AG08396 (cell line): ENCODE measurements at regions not wholly inside any gene's neighbourhood (a gene's known extent, or its start where the extent isn't known, plus 50 kb on each side); places are given as distances from the start of the nearest gene placed in this dataset.
"Not testable (repeated sequence)": the region's sequence is repeated elsewhere in the genome, so short reads cannot be mapped to it uniquely, and the experiment has no call there.

ENCODE experiments used
- DNase-seq: peaks from one replicate; pipeline ENCODE4 v3.0.0; 2012; ENCODE audit warnings: low spot score, mixed read lengths

DNA sequence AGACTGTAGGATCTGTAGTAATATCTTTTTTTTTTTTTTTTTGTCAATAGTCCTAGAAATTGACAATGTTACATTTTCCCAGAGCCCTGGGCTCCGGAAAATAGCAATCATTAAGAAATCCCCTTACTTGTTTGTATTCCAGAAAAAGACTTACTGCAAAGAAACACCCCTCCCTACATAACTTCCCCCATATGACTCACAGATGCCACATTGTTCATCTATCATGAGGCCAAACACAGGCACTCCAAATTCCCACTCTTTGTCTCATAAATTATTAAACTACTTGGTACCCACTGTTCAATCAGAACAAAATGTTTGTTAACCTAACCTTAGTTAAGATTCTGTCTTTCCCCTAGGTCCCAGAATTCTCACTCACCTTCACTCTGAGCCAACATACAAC lies 53.5 kb downstream of the TEX51 start:
- no peak for DNase-seq

DNA sequence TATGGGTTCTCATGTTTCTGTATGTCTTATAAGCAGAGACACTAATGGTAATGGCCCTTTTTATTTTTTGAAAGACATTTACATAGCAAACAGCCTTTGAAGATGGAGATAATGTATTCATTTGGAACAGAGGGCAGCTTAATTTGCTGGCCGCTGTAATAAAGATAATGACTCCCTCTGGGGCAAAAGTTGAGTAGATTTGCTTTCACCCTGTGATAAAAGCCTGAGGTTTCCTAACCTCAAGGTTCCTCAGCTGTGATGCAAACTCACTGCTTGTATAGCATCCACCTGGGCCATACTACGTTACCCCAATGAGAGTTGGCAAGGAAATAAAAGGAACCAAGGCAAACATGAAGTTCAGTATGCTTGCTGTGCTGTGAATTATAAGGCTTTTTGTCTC lies 54.8 kb downstream of the TEX51 start:
- no peak for DNase-seq

- no peak for DNase-seq
Measured at GRCh38 chr2:126954831-126955230, 56.1 kb downstream of the TEX51 start.

- not testable (repeated sequence) for DNase-seq
Measured at GRCh38 chr2:126956773-126957172, 58.1 kb downstream of the TEX51 start.

DNA sequence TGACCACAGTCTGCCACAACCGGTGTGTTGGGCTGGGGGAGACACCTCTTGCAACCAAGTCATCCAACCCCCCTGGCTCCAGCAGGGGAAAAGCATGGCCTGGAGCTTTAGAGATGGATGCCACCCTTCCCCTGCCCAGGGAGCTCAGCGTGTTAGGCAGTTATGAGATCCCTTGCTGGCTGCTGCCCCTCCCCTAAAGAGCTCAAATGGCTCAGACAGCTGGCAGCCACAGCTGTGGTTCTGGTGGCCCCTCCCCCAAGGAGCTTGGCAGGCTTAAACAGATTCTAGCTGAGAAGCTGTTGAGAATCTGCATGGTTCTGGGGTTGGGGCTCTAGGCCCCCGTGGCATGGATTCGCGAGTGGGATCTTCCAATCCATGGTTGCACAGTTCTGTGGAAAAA lies 64.7 kb downstream of the TEX51 start:
- no peak for DNase-seq

GRCh38 chr2:126966601-126967000 lies 67.9 kb downstream of the TEX51 start:
- DNase-seq = no peak

DNA sequence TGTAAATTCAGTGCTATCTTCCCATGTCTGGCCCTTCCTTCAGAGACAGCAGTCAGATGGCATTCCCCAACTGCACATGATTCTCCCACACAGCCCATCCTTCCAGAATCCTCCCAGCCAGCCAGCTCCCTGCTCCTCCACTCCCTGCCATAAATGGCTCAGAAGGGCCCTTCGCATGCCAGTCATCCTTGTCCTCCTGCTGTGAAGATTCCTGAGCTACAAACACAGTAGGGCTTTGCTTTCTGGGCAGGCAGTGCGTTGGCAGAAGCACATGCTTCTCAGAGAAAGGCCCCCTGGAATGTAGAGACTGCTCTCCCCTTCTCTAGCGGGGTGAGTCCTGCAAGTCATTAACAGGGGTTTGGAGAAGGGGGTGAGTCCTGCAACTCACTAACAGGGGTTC lies 71.9 kb downstream of the TEX51 start:
- no peak for DNase-seq

- DNase-seq = no peak
Measured at GRCh38 chr2:126971162-126971480, 72.4 kb downstream of the TEX51 start.

- peak; percentile 89 for DNase-seq
Measured at GRCh38 chr2:126971481-126972278, 73.0 kb downstream of the TEX51 start.

DNA sequence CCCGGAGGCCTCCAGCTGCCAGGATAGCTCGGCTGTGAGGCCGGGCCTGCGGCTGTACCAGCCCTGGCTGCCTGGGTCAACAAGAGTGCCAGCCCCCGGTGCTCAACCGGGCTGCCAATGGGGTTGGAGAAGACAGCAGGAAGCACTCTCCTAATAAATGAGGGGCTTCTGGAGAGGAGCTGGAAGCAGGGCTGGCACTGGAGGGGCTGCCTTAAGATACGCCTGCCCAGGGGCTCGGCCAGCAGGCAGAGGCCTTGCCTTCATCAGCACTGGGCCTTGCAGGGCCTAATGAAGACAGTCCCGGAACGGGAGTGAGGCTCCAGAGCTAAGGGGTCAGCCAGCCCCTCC lies 73.6 kb downstream of the TEX51 start:
- DNase-seq = no peak

DNA sequence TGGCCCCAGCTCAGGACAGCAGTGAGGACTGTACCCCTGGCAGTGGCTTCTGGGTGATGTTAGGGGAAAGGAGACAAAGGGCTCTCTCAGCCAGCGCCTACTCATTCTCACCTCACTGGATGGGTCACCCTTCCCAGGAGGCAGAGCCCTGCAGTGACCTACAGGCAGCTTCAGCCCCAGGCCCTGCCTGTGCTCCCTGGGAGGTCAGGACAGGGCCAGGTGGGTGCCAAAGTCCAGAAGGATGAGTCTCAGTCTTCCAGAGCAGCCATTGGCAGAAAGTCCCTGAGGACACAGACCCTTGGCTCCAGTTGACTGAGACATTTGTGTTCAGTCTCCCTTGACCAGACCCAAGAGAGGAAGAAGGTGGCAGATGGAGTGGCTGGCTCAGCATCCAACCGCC lies 75.1 kb downstream of the TEX51 start:
- DNase-seq = no peak

GRCh38 chr2:126975671-126976655 lies 77.3 kb downstream of the TEX51 start:
- no peak for DNase-seq

DNA sequence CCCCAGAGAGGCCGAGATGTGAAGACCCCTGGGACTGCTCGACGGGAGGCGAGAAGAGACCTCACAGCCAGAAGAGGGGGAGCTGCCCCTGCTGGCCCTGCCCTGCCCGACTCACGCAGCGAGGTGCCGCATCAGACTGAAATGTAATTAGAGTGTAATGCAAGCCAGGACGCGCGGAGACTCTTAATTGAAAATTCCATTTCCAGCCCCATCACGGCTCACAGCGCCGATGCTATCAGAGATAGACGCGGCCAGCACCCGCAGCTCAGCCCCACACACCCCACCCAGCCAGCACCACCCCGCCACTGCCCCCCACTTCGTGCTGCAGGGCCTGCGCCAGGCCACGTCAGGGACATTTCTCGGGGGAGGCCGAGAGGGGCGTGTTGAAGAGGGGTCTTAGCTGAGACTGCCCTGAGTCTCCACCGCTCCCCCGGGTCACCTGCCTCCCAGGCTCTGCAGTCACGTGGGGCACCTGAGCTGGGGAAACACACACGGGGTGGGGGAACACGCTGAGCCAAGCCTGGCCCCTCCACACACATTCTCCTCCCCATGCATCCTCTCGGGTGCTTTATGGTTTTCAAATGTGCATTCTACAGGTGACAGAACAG lies 78.1 kb downstream of the TEX51 start:
- DNase-seq = no peak

DNA sequence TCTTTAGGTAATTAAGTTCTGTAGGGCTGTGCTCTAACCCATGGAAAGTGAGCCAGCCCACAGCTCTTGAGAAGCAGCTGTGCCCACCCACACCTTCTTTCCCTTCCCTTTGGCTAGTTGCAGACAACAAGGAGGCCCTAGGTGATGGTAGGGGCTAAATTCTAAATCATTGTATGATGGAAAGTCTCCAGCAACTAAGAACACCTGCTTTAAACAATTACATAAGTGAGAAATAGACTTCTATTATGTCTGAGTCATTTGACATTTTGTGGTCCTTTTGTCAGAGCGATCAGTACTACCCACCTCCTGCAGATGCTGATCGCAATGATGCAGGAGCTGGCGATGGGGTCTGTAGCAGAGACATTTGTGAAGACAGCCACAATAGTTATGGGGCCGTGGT lies 79.6 kb downstream of the TEX51 start:
- DNase-seq = no peak

GRCh38 chr2:126979039-126980003 lies 80.6 kb downstream of the TEX51 start:
- no peak for DNase-seq

DNA sequence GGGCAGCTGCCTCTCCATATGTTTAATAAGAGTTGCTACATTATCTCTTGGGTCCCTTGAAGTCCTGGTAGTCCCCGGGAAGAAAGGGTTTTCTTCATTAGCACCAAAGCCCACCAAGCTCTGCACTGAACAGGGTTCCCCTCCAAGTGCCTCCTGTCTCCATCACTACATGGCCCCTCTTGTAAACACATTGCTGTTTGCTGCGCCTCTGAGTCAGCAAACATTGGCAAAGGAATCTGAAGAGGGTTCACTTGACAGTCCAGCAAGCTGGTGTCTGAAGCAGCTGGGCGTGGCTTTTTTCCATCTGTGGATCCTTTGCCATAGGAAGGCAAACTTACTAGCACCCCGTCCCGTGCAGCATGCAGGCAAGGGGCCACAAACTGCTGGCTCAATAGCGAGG lies 82.8 kb downstream of the TEX51 start:
- DNase-seq = no peak

GRCh38 chr2:126982935-126983334 lies 84.2 kb downstream of the TEX51 start:
- DNase-seq = no peak

GRCh38 chr2:126986631-126987187 lies 88.0 kb downstream of the TEX51 start:
- no peak for DNase-seq

DNA sequence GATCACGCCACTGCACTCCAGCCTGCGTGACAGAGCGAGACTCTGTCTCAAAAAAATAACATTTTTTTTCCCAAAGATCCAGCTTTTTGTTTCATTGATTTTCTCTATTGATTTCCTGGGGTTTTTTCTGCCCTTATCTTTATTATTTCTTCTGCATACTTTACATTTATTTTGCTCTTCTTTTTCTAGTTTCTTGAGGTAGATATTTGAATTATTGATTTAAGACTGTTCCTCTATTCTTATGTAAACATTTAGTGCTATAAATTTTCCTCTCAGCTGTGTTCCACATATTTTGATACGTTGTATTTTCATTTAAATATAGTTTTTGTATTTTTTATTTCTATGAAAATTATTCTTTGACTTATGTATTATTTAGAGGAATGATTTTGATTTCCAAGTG lies 89.8 kb downstream of the TEX51 start:
- no peak for DNase-seq

- not testable (repeated sequence) for DNase-seq
Measured at GRCh38 chr2:126989064-126989463, 90.4 kb downstream of the TEX51 start.

DNA sequence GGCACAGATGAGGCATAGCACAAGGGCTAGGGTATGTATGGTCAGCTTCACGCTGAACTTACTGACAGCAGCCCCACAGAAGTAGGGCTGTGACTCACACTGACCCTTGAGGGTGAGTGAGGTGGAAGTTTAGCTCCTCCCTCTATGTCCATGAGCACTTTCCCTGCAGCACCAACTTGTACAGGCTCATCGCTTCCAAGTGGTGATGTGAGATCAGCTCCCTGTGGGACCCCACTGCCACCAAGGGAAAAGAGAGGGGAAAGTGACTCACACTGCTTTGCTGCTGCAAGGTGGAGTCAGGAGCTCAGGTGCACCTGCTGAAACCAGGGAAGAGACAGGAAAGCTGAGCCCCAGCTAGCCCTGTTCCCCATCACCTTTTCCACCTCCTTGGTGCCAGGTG lies 91.5 kb downstream of the TEX51 start:
- DNase-seq = no peak
